BJ (cell line): ENCODE measurements at regions not wholly inside any gene's neighbourhood (a gene's known extent, or its start where the extent isn't known, plus 50 kb on each side); places are given as distances from the start of the nearest gene placed in this dataset.
"Not testable (repeated sequence)": the region's sequence is repeated elsewhere in the genome, so short reads cannot be mapped to it uniquely, and the experiment has no call there.

Source experiments
- CTCF ChIA-PET: fragments of 350-600 bp; formaldehyde crosslinking; extraction: SDS; loops from one replicate; lab custom pipeline; 2021; ENCODE audit warnings: antibody characterized with exemption, inconsistent platforms; lab: Yijun Ruan, JAX
- POLR2A ChIA-PET: fragments of 300-600 bp; sonication (Branson Sonifier 250); formaldehyde crosslinking; extraction: SDS; loops from one replicate; lab custom pipeline; 2021; ENCODE audit warnings: antibody characterized with exemption; lab: Charles Lee
- DNase-seq: peaks from one replicate; pipeline ENCODE4 v3.0.0-alpha.2; 2011; ENCODE audit warnings: low read depth
- H3K27me3 ChIP-seq: 2 replicates; pipeline ENCODE4 v1.6.0; 2011; ENCODE audit warnings: low read length; ENCODE audit not compliant: control insufficient read depth, insufficient read depth
- H3K36me3 ChIP-seq: 2 replicates; pipeline ENCODE4 v1.5.1; 2011; ENCODE audit warnings: low read length; ENCODE audit not compliant: control insufficient read depth, insufficient read depth
- H3K4me3 ChIP-seq: 2 replicates; pipeline ENCODE4 v1.5.1; 2011; ENCODE audit warnings: low read depth, mild to moderate bottlenecking, control low read depth, low read length
- CTCF ChIP-seq: IDR thresholded peaks from 2 replicates; pipeline ENCODE4 v1.5.1; 2011; ENCODE audit warnings: low read depth, mild to moderate bottlenecking, control low read depth, inconsistent platforms, low read length, moderate library complexity; ENCODE audit not compliant: insufficient read depth

GRCh38 chr4:115972967-115973366, 859.5 kb upstream of the NDST4 start:
- POLR2A ChIA-PET: no interaction called here
- CTCF ChIA-PET: no interaction called here
- Histone ChIP-seq H3K36me3 (no peaks in the 10 kb centered on the region), H3K4me3 (no peak overlapping the region), H3K27me3 (no peaks in the 10 kb centered on the region)
- no peak for DNase-seq
- no peak for TF ChIP-seq CTCF

GRCh38 chr4:115970859-115971258, 857.4 kb upstream of the NDST4 start:
- no peak for TF ChIP-seq CTCF
- no peak overlapping the region for H3K4me3 ChIP-seq
- no peaks in the 10 kb centered on the region for H3K36me3 ChIP-seq
- ChIA-PET POLR2A (no interaction called here), CTCF (no interaction called here)
- H3K27me3 ChIP-seq: no peaks in the 10 kb centered on the region
- DNase-seq: no peak

DNA sequence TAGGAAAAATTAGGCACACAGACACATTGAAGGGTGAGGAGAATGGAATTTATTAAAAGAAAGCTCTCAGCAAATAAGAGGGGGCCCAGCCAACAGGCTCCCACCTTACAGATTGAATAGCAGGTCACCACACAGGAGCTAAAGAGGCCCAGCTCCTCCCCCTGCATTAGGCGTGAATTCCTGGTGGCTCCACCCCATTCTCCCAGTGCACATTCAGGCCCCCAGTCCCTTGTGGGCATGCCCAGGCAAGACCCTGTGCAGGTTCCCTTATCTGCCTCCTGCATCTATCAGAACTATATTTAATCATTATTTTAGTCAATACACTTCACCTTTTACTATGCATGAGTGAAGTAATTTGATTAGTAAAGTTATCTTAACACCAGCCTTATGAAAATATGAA, 856.3 kb upstream of the NDST4 start:
- Histone ChIP-seq H3K27me3 (no peaks in the 10 kb centered on the region), H3K4me3 (no peak overlapping the region), H3K36me3 (no peaks in the 10 kb centered on the region)
- ChIA-PET POLR2A (no interaction called here), CTCF (no interaction called here)
- DNase-seq: no peak
- no peak for TF ChIP-seq CTCF

DNA sequence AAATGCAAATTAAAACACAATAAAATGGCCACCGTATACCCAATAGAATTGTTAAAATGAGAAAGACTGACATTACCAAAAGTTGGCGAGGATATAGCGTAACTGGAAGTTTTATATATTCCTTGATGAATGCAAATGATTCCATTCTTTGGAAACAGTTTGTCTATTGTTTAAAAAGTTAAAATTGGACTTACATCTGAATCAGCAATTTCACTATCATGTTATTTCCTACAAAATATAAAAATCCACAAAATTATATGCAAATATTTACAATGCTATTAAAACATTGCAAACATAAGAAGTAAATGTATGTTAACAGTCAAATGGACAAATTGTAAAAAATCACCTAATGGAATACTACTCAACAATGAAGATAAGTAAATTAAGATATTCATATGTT, 852.2 kb upstream of the NDST4 start:
- Histone ChIP-seq H3K4me3 (no peak overlapping the region), H3K36me3 (no peaks in the 10 kb centered on the region), H3K27me3 (no peaks in the 10 kb centered on the region)
- no peak for DNase-seq
- ChIA-PET POLR2A (no interaction called here), CTCF (no interaction called here)
- TF ChIP-seq CTCF: no peak

DNA sequence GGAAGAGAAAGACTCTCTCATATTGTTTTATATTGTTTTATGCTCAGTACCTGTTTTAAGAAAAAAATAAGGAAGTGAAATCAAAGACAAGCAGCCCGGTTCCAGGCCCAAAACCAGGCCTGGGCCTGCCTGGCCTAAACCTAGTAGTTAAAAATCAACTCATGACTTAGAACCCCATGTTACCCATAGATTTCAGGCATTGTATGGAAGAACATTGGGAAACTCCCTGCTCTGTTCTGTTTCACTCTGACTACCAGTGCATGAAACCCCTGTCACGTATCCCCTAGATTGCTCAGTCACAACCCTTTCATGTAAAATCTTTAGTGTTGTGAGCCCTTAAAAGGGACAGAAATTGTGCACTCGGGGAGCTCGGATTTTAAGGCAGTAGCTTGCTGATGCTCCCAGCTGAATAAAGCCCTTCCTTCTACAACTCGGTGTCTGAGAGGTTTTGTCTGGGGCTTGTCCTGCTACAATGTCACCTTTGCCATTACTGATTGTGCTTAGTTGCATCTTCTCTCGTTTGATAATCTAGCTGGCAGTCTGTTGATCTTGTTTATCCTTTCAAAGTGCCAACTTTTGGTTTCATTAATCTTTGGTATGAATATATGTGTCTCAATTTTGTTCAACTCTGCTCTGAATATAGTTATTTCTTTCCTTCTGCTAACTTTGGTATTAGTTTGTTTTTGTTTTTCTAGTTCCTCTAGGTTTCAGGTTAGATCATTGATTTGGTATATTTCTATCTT, 842.8 kb upstream of the NDST4 start:
- H3K36me3 ChIP-seq, DNase-seq, H3K4me3 ChIP-seq, H3K27me3 ChIP-seq, POLR2A ChIA-PET, CTCF ChIA-PET: not testable (repeated sequence)

DNA sequence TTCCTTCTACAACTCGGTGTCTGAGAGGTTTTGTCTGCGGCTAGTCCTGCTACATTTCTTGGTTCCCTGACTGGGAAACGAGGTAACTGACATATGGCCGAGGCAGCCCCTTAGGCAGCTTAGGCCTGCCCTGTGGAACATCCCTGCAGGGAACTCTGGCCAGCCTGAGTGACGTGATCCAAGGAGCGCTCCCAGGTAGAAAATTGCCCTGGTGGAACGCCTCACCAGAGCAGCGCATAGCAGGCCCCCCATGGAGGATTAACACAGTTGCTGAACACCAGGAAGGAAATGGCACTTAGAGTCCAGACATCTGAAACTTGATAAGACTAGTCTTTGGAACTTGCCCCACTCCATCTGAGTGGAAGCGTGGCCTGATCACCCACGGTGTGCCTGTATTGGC, 837.4 kb upstream of the NDST4 start:
- no peak for TF ChIP-seq CTCF
- no peaks in the 10 kb centered on the region for H3K27me3 ChIP-seq
- no peak for DNase-seq
- ChIA-PET CTCF (no interaction called here), POLR2A (no interaction called here)
- H3K36me3 ChIP-seq: no peaks in the 10 kb centered on the region
- no peak overlapping the region for H3K4me3 ChIP-seq

DNA sequence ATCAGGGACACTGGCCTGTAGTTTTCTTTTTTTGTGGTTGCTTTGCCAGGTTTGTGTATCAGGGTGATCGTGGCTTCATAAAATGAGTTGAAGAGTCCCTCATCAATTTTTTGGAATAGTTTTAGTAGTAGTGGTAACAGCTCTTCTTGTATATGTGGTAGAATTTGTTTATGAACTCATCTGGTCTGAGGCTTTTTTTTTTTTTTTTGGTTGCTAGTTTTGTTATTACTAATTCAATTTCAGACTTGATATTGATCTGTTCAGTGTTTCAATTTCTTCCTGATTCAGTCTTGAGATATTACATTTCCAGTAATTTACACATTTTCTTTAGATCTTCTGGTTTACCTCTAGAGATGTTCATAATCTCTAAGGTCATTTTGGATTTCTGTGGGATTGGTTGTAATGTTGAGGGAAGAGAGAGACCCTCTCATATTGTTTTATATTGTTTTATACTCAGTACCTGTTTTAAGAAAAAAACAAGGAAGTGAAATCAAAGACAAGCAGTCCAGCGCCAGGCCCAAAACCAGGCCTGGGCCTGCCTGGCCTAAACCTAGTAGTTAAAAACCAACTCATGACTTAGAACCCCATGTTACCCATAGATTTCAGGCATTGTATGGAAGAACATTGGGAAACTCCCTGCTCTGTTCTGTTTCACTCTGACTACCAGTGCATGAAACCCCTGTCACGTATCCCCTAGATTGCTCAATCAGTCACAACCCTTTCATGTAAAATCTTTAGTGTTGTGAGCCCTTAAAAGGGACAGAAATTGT, 836.7 kb upstream of the NDST4 start:
- H3K27me3 ChIP-seq, H3K36me3 ChIP-seq, CTCF ChIA-PET, POLR2A ChIA-PET, H3K4me3 ChIP-seq, DNase-seq: not testable (repeated sequence)
